ENCODE measurements at regions not wholly inside any gene's neighbourhood (a gene's known extent, or its start where the extent isn't known, plus 50 kb on each side); places are given as distances from the start of the nearest gene placed in this dataset.
"Not testable (repeated sequence)": the region's sequence is repeated elsewhere in the genome, so short reads cannot be mapped to it uniquely, and the experiment has no call there.

DNA sequence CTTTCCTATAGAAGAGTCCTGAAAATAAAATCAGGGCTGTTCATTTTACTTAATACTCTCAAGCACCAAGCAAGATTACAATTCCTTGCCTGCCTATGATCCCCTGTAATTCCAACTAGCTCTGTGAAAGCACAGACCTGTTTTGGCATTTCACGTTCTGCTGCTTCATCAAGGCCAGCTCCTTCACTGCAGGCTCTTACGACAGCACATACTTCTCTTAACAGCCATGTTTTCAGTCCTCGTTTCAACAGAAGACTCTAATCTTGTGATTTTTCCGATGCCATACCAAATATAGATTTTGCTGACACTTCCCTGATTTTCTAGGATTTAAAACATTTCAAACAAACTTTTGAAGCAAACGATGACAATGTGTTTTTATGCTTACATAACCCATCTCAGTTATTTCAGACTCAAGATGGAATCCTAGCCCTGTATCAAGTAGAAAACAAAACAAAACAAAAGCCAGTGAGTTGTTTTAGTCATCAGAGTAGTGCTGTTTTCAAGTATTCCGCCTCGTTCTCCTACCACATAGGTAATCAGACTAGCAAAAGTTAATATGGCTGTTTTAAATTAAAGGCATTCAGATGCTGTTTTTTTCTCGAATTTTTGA lies 616.5 kb upstream of the CITED2 start:
- DNase-seq (ENCODE audit: low spot score) = peak; percentile 19

DNA sequence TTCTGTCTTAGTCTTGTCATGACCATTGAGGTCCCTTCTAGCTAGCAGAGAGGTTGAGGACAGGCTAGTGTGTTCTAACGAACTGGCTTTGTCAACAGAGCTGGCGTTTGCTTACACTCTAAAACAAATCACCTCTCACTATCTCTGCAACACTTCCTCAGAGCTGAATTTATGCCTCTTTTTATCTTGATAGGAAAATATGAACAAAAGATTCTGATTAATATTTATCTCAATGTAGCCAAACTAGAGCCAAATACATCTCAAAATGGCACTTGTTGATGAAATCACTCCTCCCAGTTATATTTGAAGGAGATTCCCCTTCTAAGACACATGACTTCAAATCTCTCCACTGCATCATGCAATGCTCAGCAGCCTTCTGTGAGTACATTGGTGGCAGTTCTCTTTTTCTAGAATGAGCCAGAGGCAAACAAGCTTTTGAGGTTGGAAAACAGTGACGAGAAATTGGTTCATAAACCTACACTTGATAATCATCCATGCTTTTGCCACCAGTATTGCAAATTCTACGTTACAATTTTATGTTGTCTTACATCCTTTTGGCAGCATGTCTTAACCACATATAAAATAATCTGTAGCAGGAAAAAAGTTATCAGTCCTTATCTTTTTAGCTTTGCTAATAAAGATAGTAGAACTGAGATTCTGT lies 615.7 kb upstream of the CITED2 start:
- peak; percentile 34 for DNase-seq (ENCODE audit: low spot score)

DNA sequence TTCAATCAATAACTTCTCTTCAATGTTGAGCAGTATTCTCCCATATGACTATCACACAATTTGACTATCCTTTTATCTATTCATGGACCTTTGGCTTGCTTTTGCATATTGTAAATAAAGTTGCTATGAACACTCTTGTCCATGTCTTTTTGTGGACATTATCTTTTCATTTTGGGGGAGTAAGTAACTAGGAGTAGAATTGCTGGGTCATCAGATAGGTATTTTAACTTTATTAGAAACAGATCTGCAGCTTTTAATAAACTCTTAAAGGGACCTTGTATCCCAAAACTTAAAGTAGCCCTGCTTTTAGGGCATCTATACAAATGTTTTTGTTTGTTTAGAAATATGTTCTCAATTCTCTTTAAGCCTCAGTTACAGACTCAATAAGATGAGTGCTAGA lies 614.2 kb upstream of the CITED2 start:
- DNase-seq (ENCODE audit: low spot score) = no peak

DNA sequence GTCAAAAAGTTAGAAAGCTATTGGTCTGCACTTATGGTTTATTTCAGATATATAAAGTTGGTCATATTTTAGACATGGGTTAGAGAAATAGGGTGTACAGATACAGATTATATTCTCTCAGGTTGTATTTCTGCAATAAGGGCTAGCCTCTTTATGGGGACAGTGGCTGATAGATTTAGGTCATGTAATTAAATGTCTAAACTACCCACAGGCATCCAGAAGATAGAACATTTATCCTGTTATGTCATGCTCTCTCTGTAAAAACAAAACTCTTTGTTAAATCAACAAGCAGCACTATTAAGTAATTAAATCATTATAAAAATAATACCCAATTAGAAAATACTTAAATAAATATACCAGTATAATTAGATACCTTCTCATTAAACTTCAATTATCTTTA lies 612.6 kb upstream of the CITED2 start:
- no peak for DNase-seq (ENCODE audit: low spot score)

DNA sequence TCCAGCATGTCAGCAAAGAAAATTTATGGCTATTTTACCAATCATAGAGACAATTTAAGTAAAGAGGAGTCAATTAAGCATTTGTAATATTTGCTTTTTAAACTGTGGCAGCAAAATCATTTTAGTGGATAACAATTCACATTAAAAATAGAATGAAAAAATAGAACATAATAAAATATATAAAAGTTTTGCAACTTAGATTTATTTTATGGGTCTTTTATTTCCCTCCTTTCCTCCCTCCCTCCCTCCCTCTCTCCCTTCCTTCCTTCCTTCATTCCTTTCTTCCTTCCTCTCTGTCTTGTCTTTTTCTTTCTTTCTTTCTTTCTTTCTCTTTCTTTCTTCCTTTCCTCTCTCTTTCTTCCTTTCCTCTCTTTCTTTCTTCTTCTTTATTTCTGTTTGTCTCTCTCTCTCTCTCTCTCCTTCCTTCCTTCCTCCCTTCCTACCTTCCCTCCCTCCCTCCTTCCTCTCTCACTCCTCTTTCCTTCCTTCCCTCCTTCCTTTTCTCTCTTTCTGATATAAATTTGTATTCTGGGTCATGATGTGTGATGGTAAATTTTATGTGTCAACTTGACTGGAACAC lies 610.9 kb upstream of the CITED2 start:
- DNase-seq (ENCODE audit: low spot score) = no peak

DNA sequence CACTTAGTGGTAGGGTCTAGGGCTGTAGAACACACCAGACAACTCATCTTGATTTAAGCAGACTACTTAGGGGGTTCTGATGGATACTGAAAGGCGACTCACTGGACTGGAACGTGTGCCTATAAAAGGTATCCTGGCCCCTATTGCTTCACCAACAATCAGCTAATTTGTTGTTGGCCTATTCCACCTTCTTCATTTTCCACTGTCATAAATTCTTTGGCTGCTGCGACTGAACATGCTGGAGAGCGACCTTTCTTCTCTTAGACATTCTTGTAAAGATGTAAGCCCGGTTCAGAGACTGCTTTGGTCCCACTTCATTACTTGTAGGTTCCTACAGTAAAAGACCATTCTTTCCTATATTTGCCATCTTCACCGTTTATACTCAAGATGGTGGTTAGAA lies 609.9 kb upstream of the CITED2 start:
- DNase-seq (ENCODE audit: low spot score) = no peak

DNA sequence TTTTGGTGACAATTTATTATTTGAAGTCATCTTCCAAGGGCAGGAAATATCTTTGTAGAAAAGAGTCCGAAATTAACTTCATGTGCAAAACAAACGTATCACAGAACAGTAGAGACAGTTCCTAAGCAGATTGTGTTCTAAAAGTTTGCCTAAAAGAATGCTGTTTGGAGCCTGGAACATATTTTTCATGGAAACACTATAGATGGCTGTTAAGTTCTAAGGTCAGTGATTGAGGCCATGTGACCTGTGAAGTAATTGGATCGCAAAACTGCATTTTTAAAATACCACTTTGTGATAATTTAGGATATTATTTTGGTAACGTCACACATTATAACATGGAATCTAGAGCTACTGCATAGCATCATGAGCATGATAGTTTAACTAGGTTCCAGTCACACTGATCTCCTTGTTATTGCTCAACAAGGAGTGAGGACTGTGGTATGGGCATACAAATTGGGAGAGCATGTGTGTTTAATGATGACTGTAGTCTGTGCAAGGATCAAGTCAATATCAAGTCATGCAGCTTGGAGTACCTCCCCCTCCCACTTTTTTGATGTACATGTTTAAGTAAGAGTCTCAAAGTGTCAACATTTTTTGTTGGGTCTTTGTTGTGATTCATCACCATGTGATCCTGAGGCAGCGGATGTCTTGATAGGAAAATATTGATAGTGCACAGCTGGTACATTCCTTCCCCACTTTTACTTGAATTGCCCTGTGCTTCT lies 609.3 kb upstream of the CITED2 start:
- DNase-seq (ENCODE audit: low spot score) = no peak

DNA sequence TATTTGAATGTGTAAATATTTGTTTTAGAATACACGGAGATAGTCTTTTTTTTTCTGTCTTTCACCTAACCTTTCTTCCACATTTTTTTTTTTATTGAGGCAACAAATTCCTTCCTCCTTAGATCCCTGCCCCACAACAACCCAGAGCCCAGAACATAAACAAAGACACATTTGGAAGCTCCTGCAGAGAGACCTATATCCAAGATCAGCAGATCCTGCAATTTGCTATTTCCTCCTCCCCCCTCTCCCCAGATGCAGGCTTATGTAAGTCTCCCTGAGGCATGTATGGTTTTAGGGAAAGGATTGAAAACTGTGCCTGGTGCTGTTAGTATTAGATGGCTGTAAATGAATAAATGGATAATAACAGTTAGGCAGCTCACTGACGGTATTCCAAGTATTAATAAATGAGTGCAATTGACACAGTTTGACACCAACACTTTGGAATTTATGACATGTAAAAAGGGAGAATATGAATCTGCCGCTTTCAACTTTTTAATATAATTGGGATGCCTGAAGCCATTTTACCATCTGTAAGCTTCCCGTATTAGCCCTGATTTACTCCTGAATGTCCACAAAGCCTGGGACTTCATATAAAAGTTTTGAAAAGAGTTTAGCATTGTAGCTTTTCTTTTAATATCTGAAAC lies 608.3 kb upstream of the CITED2 start:
- DNase-seq (ENCODE audit: low spot score) = no peak

DNA sequence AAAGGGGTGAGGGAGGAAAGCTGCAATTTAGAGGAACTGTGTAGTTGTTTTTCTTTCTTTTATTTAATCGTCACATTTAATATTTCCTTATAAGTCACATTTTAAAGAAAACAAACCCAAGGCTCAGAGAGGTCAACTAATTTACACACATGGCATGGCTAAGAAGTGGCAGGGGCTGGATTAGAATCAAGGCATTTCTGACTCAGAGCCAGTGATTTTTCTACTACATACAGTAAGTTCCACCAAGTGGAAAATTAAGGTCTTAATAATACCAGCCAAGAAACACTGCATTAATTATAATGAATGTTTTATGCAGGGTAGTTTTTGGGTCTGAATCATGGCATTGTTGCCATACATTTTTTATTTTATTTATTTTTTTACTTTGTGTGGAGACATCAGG lies 607.7 kb upstream of the CITED2 start:
- no peak for DNase-seq (ENCODE audit: low spot score)

DNA sequence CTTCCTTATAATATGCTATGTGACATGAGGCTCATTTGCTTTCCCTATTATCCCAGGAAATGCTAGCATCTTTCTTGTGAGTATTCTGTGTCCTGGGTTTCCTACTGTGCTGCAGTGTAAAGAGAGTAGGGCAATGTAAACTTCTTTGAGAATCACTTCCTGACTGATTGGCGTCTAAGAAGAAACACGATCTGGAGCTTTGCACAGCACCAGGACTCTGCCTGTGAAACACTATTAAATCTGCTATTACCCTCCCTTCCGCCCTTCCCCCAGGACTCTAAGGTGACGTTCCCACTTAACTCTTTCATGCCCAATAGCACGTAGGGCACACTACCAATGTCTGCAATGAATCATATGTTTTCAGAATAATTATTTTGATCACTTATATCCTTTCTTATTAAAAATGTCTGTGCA lies 607.3 kb upstream of the CITED2 start:
- peak; percentile 19 for DNase-seq (ENCODE audit: low spot score)

DNA sequence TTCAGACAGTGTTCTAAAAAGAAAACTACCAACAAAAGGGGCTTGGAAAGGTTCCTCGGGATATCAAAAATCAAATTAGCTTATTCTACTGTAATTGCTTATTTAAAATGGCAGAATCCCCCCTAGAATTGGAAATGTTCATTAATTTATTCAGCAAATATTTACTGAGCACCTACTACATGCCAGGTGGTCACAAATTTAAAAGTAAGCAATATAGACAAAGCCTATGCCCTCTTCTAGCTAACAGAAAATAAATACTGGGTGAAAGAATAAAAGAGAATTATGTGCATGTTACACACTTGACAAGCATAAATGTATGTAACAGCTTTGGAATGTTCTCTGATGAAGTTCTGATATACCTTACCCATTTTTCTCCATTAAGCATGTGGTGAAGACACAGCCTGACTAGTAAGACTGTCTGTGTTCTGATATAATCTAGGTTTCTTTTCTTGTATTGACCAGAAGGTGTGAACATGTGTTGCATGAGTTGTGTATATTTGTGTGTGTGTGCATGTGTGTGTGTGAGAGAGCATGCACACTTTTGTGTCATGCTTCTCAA lies 606.7 kb upstream of the CITED2 start:
- DNase-seq (ENCODE audit: low spot score) = no peak

DNA sequence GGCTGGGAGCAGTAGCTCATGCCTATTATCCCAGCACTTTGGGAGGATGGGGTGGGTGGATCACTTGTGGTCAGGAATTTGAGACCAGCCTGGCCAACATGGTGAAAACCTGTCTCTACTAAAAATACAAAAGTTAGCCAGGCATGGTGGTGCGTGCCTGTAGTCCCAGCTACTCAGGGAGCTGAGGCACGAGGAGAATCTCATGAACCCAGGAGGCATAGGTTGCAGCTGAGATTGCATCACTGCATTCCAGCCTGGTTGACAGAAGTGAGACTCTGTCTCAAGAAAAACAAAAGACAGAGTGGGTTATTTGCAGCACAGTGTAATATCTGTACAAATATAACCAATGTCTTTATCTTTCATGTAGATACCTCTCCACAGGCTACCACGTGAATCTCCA lies 606.2 kb upstream of the CITED2 start:
- DNase-seq (ENCODE audit: low spot score) = not testable (repeated sequence)

DNA sequence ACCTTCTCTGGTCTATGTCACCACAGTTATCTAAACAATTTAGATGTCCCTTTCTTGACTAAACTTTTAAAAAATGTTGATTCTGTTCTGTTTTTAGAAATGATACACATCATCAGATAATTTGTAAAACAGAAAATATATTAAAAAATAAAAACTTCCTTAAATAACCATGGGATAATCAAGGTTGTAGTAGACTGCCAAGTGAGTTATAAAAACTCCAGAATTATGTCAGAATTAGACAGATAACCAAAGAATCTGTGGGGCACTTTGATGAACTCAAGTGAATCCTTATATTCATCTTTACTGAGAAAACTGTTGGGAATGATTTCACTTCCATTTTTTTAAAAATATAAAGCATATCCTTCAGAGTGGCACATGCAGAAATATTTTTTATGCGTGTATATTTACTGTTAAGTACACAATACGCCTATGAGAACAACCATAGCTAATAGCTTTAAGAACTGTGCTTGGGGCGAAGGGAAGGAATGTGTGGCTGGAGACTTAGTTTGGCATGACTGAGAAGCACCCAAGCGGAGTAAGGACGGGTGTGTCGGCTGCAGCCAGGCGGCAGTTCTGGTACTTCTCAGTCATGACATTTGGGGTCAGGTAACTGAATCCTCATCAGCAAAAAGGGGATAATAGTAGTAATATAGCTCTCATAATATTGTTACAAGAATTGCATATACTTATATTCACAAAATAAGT lies 604.7 kb upstream of the CITED2 start:
- no peak for DNase-seq (ENCODE audit: low spot score)

DNA sequence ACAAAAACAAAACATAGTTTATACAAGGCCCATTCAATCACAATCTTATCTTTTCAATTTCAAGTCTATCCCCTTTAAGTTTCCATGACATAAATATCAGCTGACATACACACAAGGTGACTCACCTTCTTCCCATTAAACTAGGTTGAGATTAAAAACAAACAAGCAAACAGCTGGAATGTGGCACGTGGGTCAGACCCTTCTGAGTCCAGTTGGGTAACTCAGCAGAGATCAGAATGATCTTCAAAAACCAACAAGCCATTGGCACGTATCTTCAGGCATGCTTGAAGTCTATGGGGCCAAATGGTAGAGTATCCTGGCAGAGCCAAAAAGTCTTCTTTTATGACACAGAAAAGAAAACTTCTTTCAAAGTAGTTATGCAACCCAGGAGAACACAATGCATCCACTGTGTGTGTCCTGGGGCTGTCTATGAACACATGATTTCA lies 603.5 kb upstream of the CITED2 start:
- no peak for DNase-seq (ENCODE audit: low spot score)

DNA sequence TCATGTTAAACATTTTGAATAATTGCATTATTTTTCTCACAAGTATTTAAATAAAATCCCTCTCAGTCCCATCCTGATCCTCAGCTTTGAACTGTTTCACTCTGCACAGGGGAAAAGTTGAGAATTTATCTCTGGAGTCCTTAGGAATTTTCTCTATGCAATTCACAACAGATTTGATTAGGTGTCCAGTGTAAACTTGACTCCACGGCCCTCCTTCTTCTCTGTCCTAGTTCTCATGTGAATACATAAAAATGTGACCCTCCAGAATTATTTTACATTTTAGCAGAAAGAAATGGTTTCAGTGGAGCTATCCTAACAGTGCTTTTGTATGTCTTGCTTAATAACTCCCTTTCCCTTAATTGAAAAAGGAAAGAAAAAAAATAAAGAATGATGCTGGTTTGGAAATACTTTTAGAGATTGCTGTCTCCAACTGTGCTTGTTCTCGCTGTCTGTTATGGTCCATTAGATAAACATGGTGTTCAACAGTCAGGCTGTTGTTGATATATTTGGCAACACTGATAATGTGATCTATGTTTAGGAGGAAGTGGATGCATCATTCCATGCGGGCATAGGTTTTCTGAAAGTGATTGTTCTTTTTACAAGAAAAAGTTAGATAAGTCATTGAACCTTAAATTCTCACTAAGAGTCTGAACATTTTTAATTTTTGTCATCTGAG lies 599.4 kb upstream of the CITED2 start:
- DNase-seq (ENCODE audit: low spot score) = peak; percentile 10

DNA sequence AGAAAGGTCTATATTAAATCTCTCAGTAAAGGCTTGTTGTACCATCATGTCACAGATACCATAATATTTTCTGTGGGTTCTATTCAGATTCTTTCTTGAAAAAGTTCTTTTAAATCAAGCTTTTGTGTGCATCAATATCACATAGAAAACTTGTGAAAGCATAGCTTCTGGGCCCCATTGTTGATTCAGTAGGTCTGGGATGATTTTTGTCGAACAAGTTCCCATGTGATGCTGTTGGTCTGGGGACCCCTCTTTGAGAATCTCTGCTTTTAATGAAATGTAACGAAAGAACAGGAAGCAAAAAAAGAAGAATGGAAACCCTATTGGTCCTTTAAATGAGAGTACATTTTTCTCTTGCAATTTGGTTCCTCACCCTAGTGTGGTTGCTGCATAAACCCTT lies 597.7 kb upstream of the CITED2 start:
- no peak for DNase-seq (ENCODE audit: low spot score)

DNA sequence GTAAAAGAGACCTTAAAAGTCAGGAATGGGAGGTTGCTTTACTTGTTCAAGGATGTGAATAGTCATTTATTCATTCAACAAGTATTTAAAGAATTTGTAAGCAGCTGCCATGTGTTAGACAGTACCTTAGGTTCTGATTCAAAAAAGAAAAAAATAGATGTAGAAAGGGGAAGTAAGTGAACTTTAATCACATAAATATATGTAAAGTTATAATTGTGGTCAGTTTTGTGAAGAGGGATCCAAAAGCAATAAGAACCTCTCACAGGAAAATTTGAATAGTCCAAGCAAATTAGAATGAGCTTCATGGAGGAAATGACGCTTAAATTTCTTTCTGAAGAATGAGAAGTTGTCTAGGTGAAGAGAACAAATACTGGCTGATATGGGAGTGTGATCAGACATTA lies 596.1 kb upstream of the CITED2 start:
- no peak for DNase-seq (ENCODE audit: low spot score)

DNA sequence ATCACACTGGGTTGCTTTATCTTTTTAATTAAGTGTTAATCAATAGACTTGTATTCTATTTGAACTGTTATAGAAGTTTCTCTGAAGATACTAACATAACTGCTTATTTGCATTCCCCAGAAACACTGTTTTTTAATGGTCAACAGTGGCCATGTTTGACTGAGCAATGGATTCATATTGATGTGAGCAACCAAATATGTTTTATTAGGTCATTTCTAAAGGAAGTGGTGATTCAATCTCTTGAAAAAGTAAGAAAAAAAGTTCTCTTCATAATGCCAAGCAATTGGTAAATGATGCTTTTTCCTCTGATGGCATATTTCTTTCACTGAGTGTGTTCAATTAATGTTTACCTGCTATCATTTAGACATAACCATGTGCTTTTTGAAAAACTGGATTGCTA lies 593.0 kb upstream of the CITED2 start:
- DNase-seq (ENCODE audit: low spot score) = no peak

DNA sequence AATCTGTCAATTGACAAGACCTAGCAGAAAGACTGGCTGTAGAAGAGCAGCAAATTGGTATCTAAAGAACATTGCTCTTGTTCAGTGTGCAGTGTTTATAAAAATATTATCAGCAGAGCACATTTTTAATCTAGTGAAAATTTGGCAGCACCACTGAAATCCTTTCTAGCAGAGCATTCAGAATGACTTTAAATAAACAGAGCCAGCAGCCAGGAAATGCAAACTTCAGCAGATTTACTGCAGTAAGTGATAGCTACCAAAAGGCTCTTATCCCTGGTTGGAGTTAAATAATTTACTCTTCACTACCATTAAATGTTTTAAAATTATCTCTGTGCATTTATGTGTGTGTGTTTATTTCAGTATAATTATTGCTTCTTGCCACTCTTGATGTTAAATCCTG lies 590.9 kb upstream of the CITED2 start:
- DNase-seq (ENCODE audit: low spot score) = peak; percentile 12

DNA sequence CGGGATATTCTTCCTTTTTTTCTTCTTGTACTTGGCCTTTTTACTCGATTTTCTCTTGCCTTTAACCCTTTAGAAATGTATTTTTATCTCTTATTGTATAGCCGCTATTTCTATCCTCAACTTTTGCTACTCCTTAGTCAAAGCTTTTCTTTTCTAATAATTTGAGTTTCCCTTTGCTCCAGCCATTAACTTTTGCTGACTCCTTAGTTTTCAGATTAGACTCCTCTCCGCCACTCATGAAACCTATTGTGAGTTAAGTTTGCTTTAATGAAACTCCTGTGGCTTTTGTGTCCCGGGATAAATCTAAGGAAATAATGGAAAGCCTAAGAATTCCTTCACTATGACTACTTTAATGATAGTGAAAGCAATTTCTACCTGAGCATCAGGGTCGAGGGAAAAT lies 590.3 kb upstream of the CITED2 start:
- no peak for DNase-seq (ENCODE audit: low spot score)
